ENCODE measurements at regions not wholly inside any gene's neighbourhood (a gene's known extent, or its start where the extent isn't known, plus 50 kb on each side); places are given as distances from the start of the nearest gene placed in this dataset.

DNA sequence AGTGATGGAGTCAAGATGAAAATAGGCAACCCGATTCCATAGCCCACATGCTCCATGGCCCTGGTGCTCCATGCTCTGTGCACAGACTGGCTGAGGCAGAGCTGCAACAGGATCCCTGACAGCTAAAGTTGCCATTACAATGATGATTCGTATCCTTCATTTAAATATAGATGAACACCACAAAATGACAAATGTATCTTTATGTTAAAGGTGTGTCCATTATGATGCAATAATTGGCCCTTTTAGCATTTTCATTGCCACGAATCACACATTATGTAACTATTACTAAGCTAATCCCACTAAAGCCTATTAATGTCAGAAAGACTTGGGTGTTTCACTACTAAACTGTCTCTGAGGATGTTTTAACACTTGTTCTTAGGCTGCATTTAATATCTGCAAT, 270.2 kb upstream of the THBS1 start:
- H3K27me3 ChIP-seq (ENCODE audit: control insufficient read depth, insufficient read depth, low read length), result no peaks in the 10 kb centered on the region
- CTCF ChIA-PET, result no interaction called here
- TF ChIP-seq, protein P1, sequence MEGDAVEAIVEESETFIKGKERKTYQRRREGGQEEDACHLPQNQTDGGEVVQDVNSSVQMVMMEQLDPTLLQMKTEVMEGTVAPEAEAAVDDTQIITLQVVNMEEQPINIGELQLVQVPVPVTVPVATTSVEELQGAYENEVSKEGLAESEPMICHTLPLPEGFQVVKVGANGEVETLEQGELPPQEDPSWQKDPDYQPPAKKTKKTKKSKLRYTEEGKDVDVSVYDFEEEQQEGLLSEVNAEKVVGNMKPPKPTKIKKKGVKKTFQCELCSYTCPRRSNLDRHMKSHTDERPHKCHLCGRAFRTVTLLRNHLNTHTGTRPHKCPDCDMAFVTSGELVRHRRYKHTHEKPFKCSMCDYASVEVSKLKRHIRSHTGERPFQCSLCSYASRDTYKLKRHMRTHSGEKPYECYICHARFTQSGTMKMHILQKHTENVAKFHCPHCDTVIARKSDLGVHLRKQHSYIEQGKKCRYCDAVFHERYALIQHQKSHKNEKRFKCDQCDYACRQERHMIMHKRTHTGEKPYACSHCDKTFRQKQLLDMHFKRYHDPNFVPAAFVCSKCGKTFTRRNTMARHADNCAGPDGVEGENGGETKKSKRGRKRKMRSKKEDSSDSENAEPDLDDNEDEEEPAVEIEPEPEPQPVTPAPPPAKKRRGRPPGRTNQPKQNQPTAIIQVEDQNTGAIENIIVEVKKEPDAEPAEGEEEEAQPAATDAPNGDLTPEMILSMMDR (IDR thresholded peaks at IDR 0.05; ENCODE audit: low read depth, low read length), result no peak
- DNase-seq (ENCODE audit: low read depth, low spot score), result no peak
- no peaks in the 10 kb centered on the region for H3K9me3 ChIP-seq (ENCODE audit: control insufficient read depth, insufficient read depth, low read length)
- no peak overlapping the region for H3K27ac ChIP-seq (ENCODE audit: low read depth, low read length)
- POLR2A ChIA-PET, result no interaction called here
- no peak overlapping the region for H3K4me3 ChIP-seq (ENCODE audit: low read depth, low read length)

- TF ChIP-seq, protein P1 (IDR thresholded peaks at IDR 0.05; ENCODE audit: low read depth, low read length), result peak; percentile 15; the same call in 1 of the 2 replicates
- CTCF ChIA-PET, result no interaction called here
These were observed 267.9 kb upstream of the THBS1 start for GRCh38 chr15:39312984-39313383.

GRCh38 chr15:39313467-39313866, 267.4 kb upstream of the THBS1 start:
- H3K27me3 ChIP-seq (ENCODE audit: control insufficient read depth, insufficient read depth, low read length), result no peaks in the 10 kb centered on the region
- H3K4me3 ChIP-seq (ENCODE audit: low read depth, low read length), result no peak overlapping the region
- no peaks in the 10 kb centered on the region for H3K9me3 ChIP-seq (ENCODE audit: control insufficient read depth, insufficient read depth, low read length)
- CTCF ChIA-PET, result interaction anchor here (1.2 kb wide), 1 partner anchor 21 kb away, joined by 3 read pairs; no protein-coding TSS in a partner anchor
- no peak for DNase-seq (ENCODE audit: low read depth, low spot score)
- POLR2A ChIA-PET, result interaction anchor here (0.6 to 0.7 kb wide), 2 partner anchors 67 to 599 kb away, joined by 3 read pairs; no protein-coding TSS in a partner anchor
- TF ChIP-seq, protein P1 (IDR thresholded peaks at IDR 0.05; ENCODE audit: low read depth, low read length), result no peak
- H3K27ac ChIP-seq (ENCODE audit: low read depth, low read length), result no peak overlapping the region

More at GRCh38 chr15:39312984-39313383, 267.9 kb upstream of the THBS1 start:
- POLR2A ChIA-PET, result interaction anchor here (0.6 to 0.7 kb wide), 2 partner anchors 66 to 598 kb away, joined by 3 read pairs; no protein-coding TSS in a partner anchor
- Histone ChIP-seq H3K9me3 (ENCODE audit: control insufficient read depth, insufficient read depth, low read length) (no peaks in the 10 kb centered on the region), H3K27ac (ENCODE audit: low read depth, low read length) (no peak overlapping the region), H3K4me3 (ENCODE audit: low read depth, low read length) (no peak overlapping the region), H3K27me3 (ENCODE audit: control insufficient read depth, insufficient read depth, low read length) (no peaks in the 10 kb centered on the region)
- no peak for DNase-seq (ENCODE audit: low read depth, low spot score)

- Histone ChIP-seq H3K9me3 (ENCODE audit: control insufficient read depth, insufficient read depth, low read length) (no peaks in the 10 kb centered on the region), H3K4me3 (ENCODE audit: low read depth, low read length) (no peak overlapping the region), H3K27ac (ENCODE audit: low read depth, low read length) (no peak overlapping the region), H3K27me3 (ENCODE audit: control insufficient read depth, insufficient read depth, low read length) (no peaks in the 10 kb centered on the region)
- ChIA-PET POLR2A (interaction anchor here (0.6 kb wide), 1 partner anchor 599 kb away, joined by 3 read pairs; no protein-coding TSS in a partner anchor), CTCF (interaction anchor here (1.2 kb wide), 1 partner anchor 22 kb away, joined by 3 read pairs; no protein-coding TSS in a partner anchor)
- DNase-seq (ENCODE audit: low read depth, low spot score), result no peak
- TF ChIP-seq, protein P1 (IDR thresholded peaks at IDR 0.05; ENCODE audit: low read depth, low read length), result no peak
These were observed 267.0 kb upstream of the THBS1 start for GRCh38 chr15:39313881-39314280.

DNA sequence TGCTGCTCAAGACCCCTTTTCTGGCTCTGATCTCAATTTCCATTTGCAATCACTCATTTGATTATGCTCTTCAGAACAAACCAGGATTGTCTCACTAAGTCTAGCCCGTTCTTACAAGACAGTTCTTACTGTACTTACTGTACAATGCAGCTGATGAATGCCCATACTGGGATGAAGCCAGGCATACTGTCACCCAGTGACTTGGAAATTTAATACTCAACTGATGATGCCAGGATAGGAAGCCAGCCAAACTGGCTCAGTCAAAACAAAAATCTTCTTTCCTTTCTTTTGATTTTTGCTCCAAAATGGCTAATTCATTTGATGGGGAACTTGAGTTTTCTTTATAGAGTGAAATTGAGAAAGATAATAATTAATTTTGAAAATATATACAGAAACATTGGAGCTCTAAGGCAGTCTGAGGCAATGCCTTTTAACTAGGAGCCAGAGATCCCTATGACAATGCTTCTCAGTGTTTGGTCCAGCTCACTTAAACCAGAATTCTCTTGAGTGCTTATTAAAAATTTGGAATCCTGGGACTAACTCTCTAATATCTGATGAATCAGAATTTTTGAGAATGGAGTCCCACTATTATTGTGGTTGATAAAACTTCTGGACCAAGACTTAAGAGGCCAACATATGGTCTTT, 265.6 kb upstream of the THBS1 start:
- H3K4me3 ChIP-seq (ENCODE audit: low read depth, low read length), result no peak overlapping the region
- no peak for DNase-seq (ENCODE audit: low read depth, low spot score)
- POLR2A ChIA-PET, result interaction anchor here (1.0 kb wide), 1 partner anchor 265 kb away, joined by 3 read pairs; the partner anchor contains the start of gene THBS1
- peaks cover 3% of the 10 kb centered on the region; the same call in 1 of the 2 replicates for H3K9me3 ChIP-seq (ENCODE audit: control insufficient read depth, insufficient read depth, low read length)
- no peak overlapping the region for H3K27ac ChIP-seq (ENCODE audit: low read depth, low read length)
- TF ChIP-seq, protein P1 (IDR thresholded peaks at IDR 0.05; ENCODE audit: low read depth, low read length), result no peak
- H3K27me3 ChIP-seq (ENCODE audit: control insufficient read depth, insufficient read depth, low read length), result no peaks in the 10 kb centered on the region
- CTCF ChIA-PET, result no interaction called here
